ENCODE measurements at regions not wholly inside any gene's neighbourhood (a gene's known extent, or its start where the extent isn't known, plus 50 kb on each side); places are given as distances from the start of the nearest gene placed in this dataset.

DNA sequence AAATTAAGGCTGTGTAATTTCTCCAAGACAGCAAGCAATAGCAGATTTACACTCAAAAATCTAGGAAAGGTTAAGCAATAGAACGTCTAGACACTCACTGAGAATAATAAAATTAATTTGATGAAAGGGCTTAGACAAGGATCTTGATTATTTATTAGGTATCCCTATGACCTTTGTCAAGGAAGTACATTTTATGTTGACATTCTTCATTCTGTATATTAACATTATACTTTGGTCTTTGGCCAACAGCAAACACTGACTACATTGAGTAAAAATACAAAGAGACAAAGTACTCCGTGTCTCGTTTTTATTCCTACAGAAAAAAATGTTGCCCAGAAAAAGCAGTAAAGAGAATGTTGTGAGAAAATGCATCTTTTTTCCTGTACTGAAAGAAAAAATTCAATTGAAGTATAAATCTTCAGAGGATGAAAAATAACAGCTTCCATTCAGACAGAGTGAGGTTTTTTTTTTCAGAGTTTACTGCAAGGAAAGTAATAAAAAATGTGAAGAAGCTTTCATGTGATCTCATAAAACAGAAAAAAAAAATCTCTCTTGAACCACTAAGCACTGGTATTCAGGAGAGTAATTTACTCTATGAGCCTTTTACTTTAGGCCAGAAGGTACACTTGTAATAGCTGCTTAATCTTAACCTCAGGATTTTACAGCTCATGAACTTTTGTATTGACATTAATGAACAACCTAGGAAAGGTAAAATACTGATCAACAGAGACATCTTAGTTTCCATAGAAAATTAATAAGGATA is 605.0 kb downstream of the FSCB start:
- H3K4me1 ChIP-seq (ENCODE audit: insufficient read depth, low read length), result peaks cover 6% of the 10 kb centered on the region; the same call in 1 of the 2 replicates
- H3K36me3 ChIP-seq (ENCODE audit: insufficient read depth, low read length), result no peaks in the 10 kb centered on the region
- H3K9me3 ChIP-seq (ENCODE audit: control insufficient read depth, insufficient read depth, low read length), result no peaks in the 10 kb centered on the region
- no peak overlapping the region for H3K9ac ChIP-seq (ENCODE audit: low read depth, low read length)

DNA sequence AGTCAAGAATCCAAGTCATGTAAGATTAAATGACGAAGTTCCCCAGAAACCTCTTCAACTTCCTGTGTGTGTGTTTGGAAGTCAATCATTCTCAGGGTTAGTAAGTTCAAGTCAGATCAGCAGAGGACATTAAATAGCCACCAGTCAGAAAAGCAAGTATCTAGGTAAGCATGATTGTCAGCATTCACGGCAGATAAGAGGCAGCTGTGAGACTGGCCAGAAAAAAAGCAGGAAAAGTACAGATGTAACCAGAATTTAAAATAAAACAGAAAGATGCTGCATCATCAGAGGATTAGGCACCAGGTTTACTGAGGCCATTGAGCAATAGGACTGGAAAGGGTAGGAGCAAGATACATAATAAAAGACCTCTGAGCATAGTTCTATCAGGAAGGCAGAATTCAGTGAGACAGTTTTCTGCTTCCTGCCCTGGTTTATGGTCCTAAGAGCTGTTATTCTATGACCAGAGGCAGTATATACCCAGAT is 606.9 kb downstream of the FSCB start:
- H3K9me3 ChIP-seq (ENCODE audit: control insufficient read depth, insufficient read depth, low read length), result no peaks in the 10 kb centered on the region
- no peak overlapping the region for H3K9ac ChIP-seq (ENCODE audit: low read depth, low read length)
- H3K36me3 ChIP-seq (ENCODE audit: insufficient read depth, low read length), result no peaks in the 10 kb centered on the region
- peaks cover 6% of the 10 kb centered on the region; the same call in 1 of the 2 replicates for H3K4me1 ChIP-seq (ENCODE audit: insufficient read depth, low read length)

DNA sequence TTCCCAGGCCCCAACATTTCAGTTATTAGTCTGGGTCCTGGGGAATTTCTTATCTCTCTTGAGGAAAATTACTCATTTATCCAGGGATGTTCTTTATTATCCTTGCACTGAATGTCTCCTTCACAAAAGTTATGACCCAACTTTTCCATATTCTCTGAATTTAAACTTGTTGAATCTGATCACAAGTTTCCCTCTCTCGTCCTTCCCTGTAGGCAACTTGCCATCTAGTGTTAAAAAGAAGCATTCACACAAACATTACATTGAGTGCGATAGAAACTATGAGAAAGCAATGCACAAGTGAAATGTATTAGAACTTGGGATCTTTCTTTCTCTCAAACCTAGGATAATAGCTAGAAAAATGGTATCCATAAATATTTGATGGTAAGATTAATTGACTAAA is 608.4 kb downstream of the FSCB start:
- no peak overlapping the region for H3K9ac ChIP-seq (ENCODE audit: low read depth, low read length)
- H3K4me1 ChIP-seq (ENCODE audit: insufficient read depth, low read length), result peaks cover 6% of the 10 kb centered on the region; the same call in 1 of the 2 replicates
- H3K9me3 ChIP-seq (ENCODE audit: control insufficient read depth, insufficient read depth, low read length), result no peaks in the 10 kb centered on the region
- no peaks in the 10 kb centered on the region for H3K36me3 ChIP-seq (ENCODE audit: insufficient read depth, low read length)

DNA sequence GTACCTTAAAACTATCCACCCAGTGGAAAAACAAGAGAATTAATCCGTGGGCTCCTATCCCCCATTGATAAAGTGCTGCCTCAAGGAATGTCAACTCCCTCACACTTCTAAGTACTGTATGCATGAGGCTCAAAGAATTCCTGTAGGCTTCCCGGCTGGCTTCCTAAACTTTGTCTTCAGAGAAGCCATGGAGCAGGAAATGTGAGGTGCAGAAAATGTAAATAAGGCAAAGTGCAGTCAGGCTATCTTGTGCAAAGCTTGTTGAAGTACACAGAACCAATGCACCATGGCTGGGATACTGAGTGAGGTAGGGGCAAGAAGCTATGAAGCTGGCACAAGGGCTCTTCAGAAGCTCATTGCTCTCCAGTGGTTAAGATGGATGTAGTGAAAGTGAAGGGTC is 611.0 kb downstream of the FSCB start:
- Histone ChIP-seq H3K36me3 (ENCODE audit: insufficient read depth, low read length) (no peaks in the 10 kb centered on the region), H3K9ac (ENCODE audit: low read depth, low read length) (no peak overlapping the region), H3K4me1 (ENCODE audit: insufficient read depth, low read length) (peaks cover 6% of the 10 kb centered on the region; the same call in 1 of the 2 replicates), H3K9me3 (ENCODE audit: control insufficient read depth, insufficient read depth, low read length) (no peaks in the 10 kb centered on the region)

GRCh38 chr14:43894534-43894933 is 612.5 kb downstream of the FSCB start:
- Histone ChIP-seq H3K36me3 (ENCODE audit: insufficient read depth, low read length) (no peaks in the 10 kb centered on the region), H3K9ac (ENCODE audit: low read depth, low read length) (no peak overlapping the region), H3K4me1 (ENCODE audit: insufficient read depth, low read length) (no peaks in the 10 kb centered on the region), H3K9me3 (ENCODE audit: control insufficient read depth, insufficient read depth, low read length) (no peaks in the 10 kb centered on the region)

DNA sequence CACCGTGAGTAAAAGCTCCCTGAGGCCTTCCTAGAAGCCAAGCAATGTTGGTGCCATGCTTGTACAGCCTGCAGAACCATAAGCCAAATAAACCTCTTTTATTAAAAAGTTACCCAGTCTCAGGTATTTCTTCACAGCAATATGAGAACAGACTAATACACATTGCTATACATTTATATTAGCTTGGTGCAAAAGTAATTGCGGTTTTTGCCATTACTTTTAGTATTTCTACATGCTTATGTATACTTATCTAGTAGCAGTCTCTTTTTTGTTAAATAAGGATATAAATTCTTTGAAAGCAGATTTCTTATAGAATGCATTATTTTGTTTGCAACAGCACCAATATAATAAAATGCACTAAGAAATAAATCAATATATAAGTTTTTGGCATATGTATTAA is 619.6 kb downstream of the FSCB start:
- Histone ChIP-seq H3K9ac (ENCODE audit: low read depth, low read length) (no peak overlapping the region), H3K9me3 (ENCODE audit: control insufficient read depth, insufficient read depth, low read length) (no peaks in the 10 kb centered on the region), H3K36me3 (ENCODE audit: insufficient read depth, low read length) (no peaks in the 10 kb centered on the region), H3K4me1 (ENCODE audit: insufficient read depth, low read length) (no peaks in the 10 kb centered on the region)

GRCh38 chr14:43877351-43877960 is 629.6 kb downstream of the FSCB start:
- no peak overlapping the region for H3K9ac ChIP-seq (ENCODE audit: low read depth, low read length)
- no peaks in the 10 kb centered on the region for H3K9me3 ChIP-seq (ENCODE audit: control insufficient read depth, insufficient read depth, low read length)
- H3K4me1 ChIP-seq (ENCODE audit: insufficient read depth, low read length), result peaks cover 8% of the 10 kb centered on the region
- H3K36me3 ChIP-seq (ENCODE audit: insufficient read depth, low read length), result no peaks in the 10 kb centered on the region

GRCh38 chr14:43872752-43873655 is 634.1 kb downstream of the FSCB start:
- peak overlapping the region; percentile 12; the same call in 1 of the 2 replicates for H3K9ac ChIP-seq (ENCODE audit: low read depth, low read length)
- H3K36me3 ChIP-seq (ENCODE audit: insufficient read depth, low read length), result no peaks in the 10 kb centered on the region
- peaks cover 18% of the 10 kb centered on the region for H3K4me1 ChIP-seq (ENCODE audit: insufficient read depth, low read length)
- no peaks in the 10 kb centered on the region for H3K9me3 ChIP-seq (ENCODE audit: control insufficient read depth, insufficient read depth, low read length)

DNA sequence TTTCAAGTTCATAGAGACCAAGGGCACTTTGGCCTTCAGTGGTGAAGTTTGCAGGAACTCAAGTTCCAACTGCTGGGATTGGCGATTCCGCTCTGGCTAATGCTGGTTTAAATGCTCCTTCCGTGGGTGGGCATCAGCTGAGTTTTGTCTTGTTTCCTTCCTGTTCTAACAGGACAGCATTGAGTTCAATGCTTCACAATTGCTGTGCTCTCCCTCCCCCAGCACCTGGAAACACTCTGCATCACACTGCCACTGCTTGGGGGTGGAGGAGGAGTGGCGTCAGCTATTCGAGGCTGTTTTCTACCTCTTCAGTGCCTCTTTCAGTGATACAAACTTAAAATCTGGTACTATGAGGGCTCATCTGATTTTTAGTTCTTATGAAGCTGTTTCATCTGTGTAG is 634.9 kb downstream of the FSCB start:
- Histone ChIP-seq H3K9me3 (ENCODE audit: control insufficient read depth, insufficient read depth, low read length) (no peaks in the 10 kb centered on the region), H3K9ac (ENCODE audit: low read depth, low read length) (0 out of 2 replicates have a peak overlapping the region, but pooled peaks have one; percentile 7), H3K4me1 (ENCODE audit: insufficient read depth, low read length) (peaks cover 18% of the 10 kb centered on the region), H3K36me3 (ENCODE audit: insufficient read depth, low read length) (no peaks in the 10 kb centered on the region)

DNA sequence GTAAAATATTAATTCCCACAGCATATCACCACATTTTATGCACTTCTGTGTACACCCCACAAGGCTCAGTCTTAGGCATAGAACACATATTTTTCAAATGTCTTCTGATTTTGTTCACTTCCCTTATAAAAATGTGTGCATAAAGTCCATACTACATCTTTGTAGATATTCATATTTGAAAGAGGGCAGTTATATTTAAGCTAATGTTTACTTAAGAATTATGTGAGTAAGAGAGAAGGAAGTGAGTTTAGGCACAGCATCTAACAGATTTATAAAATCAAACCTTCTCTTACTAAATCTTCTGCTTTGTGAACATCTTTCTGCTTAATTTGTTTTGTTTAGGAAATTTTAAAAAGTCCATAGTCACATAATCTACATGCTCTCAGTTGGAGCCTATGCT is 648.1 kb downstream of the FSCB start:
- no peaks in the 10 kb centered on the region for H3K9me3 ChIP-seq (ENCODE audit: control insufficient read depth, insufficient read depth, low read length)
- peaks cover 8% of the 10 kb centered on the region; the same call in 1 of the 2 replicates for H3K4me1 ChIP-seq (ENCODE audit: insufficient read depth, low read length)
- no peak overlapping the region for H3K9ac ChIP-seq (ENCODE audit: low read depth, low read length)
- no peaks in the 10 kb centered on the region for H3K36me3 ChIP-seq (ENCODE audit: insufficient read depth, low read length)

GRCh38 chr14:43855556-43855955 is 651.5 kb downstream of the FSCB start:
- Histone ChIP-seq H3K36me3 (ENCODE audit: insufficient read depth, low read length) (no peaks in the 10 kb centered on the region), H3K4me1 (ENCODE audit: insufficient read depth, low read length) (peaks cover 8% of the 10 kb centered on the region; the same call in 1 of the 2 replicates), H3K9ac (ENCODE audit: low read depth, low read length) (no peak overlapping the region), H3K9me3 (ENCODE audit: control insufficient read depth, insufficient read depth, low read length) (no peaks in the 10 kb centered on the region)

GRCh38 chr14:43853541-43853940 is 653.5 kb downstream of the FSCB start:
- Histone ChIP-seq H3K9me3 (ENCODE audit: control insufficient read depth, insufficient read depth, low read length) (no peaks in the 10 kb centered on the region), H3K4me1 (ENCODE audit: insufficient read depth, low read length) (no peaks in the 10 kb centered on the region; the same call in 1 of the 2 replicates), H3K9ac (ENCODE audit: low read depth, low read length) (no peak overlapping the region), H3K36me3 (ENCODE audit: insufficient read depth, low read length) (no peaks in the 10 kb centered on the region)

GRCh38 chr14:43803076-43803689 is 703.9 kb downstream of the FSCB start:
- no peaks in the 10 kb centered on the region; the same call in 1 of the 2 replicates for H3K9me3 ChIP-seq (ENCODE audit: control insufficient read depth, insufficient read depth, low read length)
- H3K4me1 ChIP-seq (ENCODE audit: insufficient read depth, low read length), result no peaks in the 10 kb centered on the region
- no peak overlapping the region for H3K9ac ChIP-seq (ENCODE audit: low read depth, low read length)
- no peaks in the 10 kb centered on the region for H3K36me3 ChIP-seq (ENCODE audit: insufficient read depth, low read length)
